ENCODE measurements at regions not wholly inside any gene's neighbourhood (a gene's known extent, or its start where the extent isn't known, plus 50 kb on each side); places are given as distances from the start of the nearest gene placed in this dataset.

DNA sequence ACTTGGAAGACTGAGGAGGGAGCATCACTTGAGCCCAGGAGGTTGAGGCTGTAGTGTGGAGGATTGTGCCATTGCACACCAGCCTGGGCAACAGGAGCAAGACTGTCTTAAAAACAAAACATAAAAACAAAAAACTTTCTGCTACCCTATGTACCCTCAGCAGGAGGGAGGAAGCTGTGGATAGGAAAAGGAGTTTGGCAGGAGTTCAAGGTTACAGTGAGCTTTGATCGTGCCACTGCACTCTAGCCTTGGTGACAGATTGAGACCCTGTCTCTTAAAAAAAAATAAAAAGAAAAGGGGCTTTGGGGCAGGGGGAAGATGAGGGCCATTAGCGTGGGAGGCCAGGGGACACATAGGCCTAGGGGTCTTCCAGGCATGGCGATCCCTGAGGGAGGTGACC is 135.7 kb downstream of the DHX35 start:
- TF ChIP-seq POLR2A (IDR thresholded peaks at IDR 0.05; ENCODE audit: low read depth, low read length) (no peak), SPI1 (IDR thresholded peaks at IDR 0.05; ENCODE audit: low read depth, low read length) (no peak), TAF1 (IDR thresholded peaks at IDR 0.05; ENCODE audit: low read depth, low read length) (no peak), PAX5 (IDR thresholded peaks at IDR 0.05; ENCODE audit: insufficient read depth, low read length, severe bottlenecking) (no peak), POLR2AphosphoS5 (IDR thresholded peaks at IDR 0.05; ENCODE audit: low read depth, low read length) (no peak), POU2F2 (IDR thresholded peaks at IDR 0.05; ENCODE audit: low read depth, low read length) (no peak)
- no peak for FAIRE-seq

DNA sequence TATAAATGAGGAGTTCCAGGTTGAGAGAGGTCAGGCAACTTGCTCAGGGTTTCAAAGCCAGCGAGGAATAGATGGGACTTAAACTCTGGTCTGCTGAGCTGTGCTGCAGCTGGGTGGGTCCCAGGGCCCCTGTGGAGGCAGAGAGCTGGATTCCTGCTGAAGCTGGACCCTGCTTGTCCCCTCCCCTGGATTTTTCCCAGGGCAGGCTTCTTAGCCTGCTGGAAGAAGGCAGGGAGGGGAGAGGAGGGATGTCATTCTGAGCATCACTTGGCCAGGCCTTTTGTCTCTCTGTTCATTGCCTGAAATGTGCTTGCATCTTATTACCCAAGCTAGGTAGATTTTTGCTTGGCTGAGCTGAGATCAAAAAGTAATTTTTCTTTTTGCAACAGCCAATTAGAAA is 133.7 kb downstream of the DHX35 start:
- no peak for FAIRE-seq
- DNase-seq (ENCODE audit: insufficient read length, low spot score): no peak
- TF ChIP-seq POLR2AphosphoS5 (IDR thresholded peaks at IDR 0.05; ENCODE audit: low read depth, low read length) (no peak), PAX5 (IDR thresholded peaks at IDR 0.05; ENCODE audit: insufficient read depth, low read length, severe bottlenecking) (no peak), POLR2A (IDR thresholded peaks at IDR 0.05; ENCODE audit: low read depth, low read length) (no peak), SPI1 (IDR thresholded peaks at IDR 0.05; ENCODE audit: low read depth, low read length) (no peak), POU2F2 (IDR thresholded peaks at IDR 0.05; ENCODE audit: low read depth, low read length) (no peak), TAF1 (IDR thresholded peaks at IDR 0.05; ENCODE audit: low read depth, low read length) (no peak)

More for the DNA sequence above, 135.7 kb downstream of the DHX35 start:
- DNase-seq (ENCODE audit: insufficient read length, low spot score): no peak

DNA sequence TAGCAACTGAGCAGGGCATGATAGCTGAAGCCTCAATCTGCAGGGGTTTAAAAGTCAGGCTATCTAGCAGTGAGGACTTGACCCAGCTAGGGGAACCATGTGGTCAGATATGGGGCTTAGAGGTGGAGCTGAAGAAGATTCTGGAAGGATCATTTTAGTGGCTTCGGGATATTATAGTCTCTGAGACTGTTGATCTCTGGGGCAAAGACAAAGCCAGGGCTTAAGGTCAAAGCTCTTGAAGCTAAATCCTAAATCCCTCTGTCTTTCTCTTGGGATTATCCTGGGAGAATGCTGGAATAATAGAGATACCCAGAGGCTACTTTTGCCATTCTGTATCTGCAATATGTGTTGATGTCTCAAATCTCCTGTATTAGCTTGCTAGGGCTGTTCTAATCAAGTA is 132.2 kb downstream of the DHX35 start:
- DNase-seq (ENCODE audit: insufficient read length, low spot score) (no peak), FAIRE-seq (no peak)
- no peak for TF ChIP-seq TAF1 (IDR thresholded peaks at IDR 0.05; ENCODE audit: low read depth, low read length)
- TF ChIP-seq SPI1 (IDR thresholded peaks at IDR 0.05; ENCODE audit: low read depth, low read length): no peak

DNA sequence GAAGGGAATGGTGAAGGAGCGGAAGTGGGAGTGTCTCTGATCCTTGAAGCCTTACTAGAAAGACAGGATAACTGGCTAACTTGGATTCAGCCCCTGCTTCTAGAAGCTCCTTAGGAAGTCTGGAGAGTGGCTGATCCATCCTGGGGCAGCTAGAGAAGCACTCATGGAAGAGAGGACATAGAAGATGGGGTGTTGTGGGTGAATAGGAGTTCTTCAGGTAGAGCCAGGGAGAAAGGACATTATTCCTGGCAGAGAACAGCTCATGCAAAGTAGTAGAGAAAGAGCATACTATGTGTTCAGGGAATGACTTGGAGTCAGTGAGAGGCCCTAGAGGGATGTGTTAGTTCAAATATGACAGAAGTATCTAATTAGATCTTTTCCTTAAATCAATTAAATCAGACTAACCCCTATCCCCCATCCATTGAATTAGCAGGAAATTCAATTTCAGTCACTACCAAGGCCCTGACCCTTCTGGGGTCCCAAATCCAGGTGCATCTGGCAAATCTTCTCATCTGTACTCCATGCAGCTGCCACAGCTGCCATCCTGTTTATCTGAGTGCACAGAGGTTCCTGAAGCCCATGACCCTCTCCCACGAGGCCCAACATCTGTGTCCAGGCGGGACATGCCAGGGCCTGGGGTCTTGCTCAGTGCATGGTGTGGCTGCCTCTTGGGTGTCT is 130.7 kb downstream of the DHX35 start:
- DNase-seq (ENCODE audit: insufficient read length, low spot score) (no peak), FAIRE-seq (no peak)
- no peak for TF ChIP-seq SPI1 (IDR thresholded peaks at IDR 0.05; ENCODE audit: low read depth, low read length)
- TF ChIP-seq POU2F2 (IDR thresholded peaks at IDR 0.05; ENCODE audit: low read depth, low read length): no peak
- TF ChIP-seq POLR2AphosphoS5 (IDR thresholded peaks at IDR 0.05; ENCODE audit: low read depth, low read length): no peak
- no peak for TF ChIP-seq POLR2A (IDR thresholded peaks at IDR 0.05; ENCODE audit: low read depth, low read length)
- TF ChIP-seq PAX5 (IDR thresholded peaks at IDR 0.05; ENCODE audit: insufficient read depth, low read length, severe bottlenecking): no peak
- no peak for TF ChIP-seq TAF1 (IDR thresholded peaks at IDR 0.05; ENCODE audit: low read depth, low read length)

DNA sequence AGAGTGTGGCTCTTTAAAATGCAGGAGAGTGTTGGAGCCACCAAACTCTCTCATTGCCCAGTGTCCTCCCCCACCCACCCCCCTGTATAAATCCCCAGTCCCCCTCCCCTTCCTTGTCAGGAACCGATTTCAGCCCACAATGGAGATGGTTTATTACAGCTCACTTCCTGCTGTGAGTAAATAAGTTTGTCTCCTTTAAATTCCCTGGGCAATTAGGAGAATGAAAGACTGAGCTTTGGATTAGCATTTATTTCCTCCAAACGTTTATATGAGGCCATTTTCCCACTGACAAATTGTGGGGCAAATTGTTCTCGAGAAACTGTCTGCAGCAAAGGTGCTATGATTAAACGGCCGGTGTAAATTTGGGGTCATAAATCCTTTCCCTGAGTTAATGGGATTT is 128.8 kb downstream of the DHX35 start:
- FAIRE-seq (no peak), DNase-seq (ENCODE audit: insufficient read length, low spot score) (no peak)
- TF ChIP-seq TAF1 (IDR thresholded peaks at IDR 0.05; ENCODE audit: low read depth, low read length): no peak
- TF ChIP-seq SPI1 (IDR thresholded peaks at IDR 0.05; ENCODE audit: low read depth, low read length): no peak
- TF ChIP-seq POLR2A (IDR thresholded peaks at IDR 0.05; ENCODE audit: low read depth, low read length): no peak
- TF ChIP-seq POLR2AphosphoS5 (IDR thresholded peaks at IDR 0.05; ENCODE audit: low read depth, low read length): no peak
- no peak for TF ChIP-seq POU2F2 (IDR thresholded peaks at IDR 0.05; ENCODE audit: low read depth, low read length)
- TF ChIP-seq PAX5 (IDR thresholded peaks at IDR 0.05; ENCODE audit: insufficient read depth, low read length, severe bottlenecking): no peak

DNA sequence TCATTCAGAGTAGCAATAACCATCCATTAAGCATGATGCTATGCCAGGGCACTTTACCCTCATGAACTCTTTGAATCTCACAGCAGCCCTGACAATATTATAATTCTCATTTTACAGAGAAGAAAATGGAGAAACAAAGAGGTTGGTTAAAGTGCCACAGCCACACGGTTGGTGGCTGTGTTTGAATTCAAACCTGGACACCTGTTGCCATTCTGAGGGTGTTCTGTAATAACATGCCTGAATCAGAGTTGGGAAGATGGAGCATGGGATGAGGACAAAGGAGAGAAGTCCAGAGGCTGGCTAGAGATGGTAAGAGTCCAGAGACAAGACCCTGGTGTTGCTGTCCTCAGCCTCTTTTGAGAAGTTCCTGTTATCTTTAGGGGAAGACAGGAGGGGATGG is 127.7 kb downstream of the DHX35 start:
- TF ChIP-seq POLR2A (IDR thresholded peaks at IDR 0.05; ENCODE audit: low read depth, low read length): no peak
- TF ChIP-seq TAF1 (IDR thresholded peaks at IDR 0.05; ENCODE audit: low read depth, low read length): no peak
- TF ChIP-seq SPI1 (IDR thresholded peaks at IDR 0.05; ENCODE audit: low read depth, low read length): no peak
- TF ChIP-seq POLR2AphosphoS5 (IDR thresholded peaks at IDR 0.05; ENCODE audit: low read depth, low read length): no peak
- TF ChIP-seq PAX5 (IDR thresholded peaks at IDR 0.05; ENCODE audit: insufficient read depth, low read length, severe bottlenecking): no peak
- no peak for TF ChIP-seq POU2F2 (IDR thresholded peaks at IDR 0.05; ENCODE audit: low read depth, low read length)
- DNase-seq (ENCODE audit: insufficient read length, low spot score) (no peak), FAIRE-seq (no peak)

Data from GM12891 (cell line).